Iris pigment epithelial cell (primary cell): ENCODE measurements at regions not wholly inside any gene's neighbourhood (a gene's known extent, or its start where the extent isn't known, plus 50 kb on each side); places are given as distances from the start of the nearest gene placed in this dataset.
"Not testable (repeated sequence)": the region's sequence is repeated elsewhere in the genome, so short reads cannot be mapped to it uniquely, and the experiment has no call there.

Source experiments
- DNase-seq: peaks from one replicate; pipeline ENCODE4 v3.0.0-alpha.2; 2011; ENCODE audit warnings: low read depth

DNA sequence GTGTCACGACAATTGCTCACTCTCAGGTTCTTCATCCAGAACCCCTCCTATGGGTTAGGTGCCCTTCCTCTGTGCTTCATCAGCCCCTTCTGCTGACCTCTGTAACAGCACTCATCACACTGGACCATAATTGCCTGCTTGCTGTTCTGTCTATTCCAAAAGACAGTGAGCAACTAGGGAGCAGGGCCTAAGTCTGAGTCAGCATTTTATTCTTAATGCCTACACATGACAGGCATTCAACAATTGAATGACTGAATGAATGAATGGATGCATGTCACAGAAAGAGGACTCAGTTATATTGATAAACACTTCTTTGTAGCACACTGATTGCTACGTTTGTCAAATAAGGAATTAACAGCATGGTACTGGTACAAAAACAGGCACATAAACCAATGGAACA is 317.0 kb downstream of the ZIC3 start:
- DNase-seq: no peak

DNA sequence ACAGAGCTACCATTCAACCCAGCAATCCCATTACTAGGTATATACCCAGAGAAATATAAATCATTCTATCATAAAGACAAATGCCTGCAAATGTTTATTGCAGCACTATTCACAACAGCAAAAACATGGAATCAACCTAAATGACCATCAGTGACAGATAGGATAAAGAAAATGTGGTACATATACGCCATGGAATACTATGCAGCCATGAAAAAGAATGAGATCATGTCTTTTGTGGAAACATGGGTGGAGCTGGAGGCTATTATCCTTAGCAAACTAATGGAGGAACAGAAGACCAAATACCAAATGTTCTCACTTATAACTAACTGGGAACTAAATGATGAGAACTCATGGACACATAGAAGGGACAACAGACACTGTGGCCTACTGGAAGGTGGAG is 318.9 kb downstream of the ZIC3 start:
- DNase-seq: not testable (repeated sequence)

DNA sequence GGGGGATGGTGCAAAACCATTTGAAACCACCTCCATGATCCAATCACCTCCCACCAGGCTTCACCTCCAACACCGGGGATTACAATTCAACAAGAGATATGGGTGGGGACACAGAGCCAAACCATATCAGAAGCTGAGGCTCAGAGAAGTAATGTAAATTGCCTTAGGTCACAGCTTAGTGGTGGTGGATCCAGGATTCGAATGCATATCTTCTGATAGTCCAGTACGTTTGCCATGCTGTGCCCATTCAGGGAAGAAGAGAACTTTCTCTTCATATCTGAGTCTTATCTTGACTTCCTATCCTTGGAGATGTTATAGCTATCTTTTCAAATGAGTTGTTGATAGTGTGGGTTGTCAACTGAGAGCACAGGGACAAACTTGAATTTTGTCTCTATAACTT is 325.5 kb downstream of the ZIC3 start:
- DNase-seq: no peak

DNA sequence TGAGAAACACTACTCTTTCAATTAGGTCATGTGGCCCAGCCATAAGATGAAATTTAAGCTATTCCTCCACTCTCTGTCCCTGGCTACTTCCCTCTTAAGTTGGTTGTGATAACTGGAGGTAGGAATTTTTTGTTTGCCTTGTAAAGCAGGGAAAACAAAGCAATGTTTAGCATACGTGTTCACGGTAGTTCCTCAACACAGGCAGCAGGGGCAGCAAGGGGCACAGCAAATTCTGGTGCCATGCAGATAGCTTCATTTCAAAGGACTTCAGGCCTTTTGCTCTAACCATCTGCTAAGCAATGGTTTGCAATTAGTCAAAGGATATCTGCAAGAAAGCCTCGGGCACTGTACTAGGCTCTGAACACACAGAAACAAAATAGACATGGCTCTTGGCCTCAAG is 330.2 kb downstream of the ZIC3 start:
- DNase-seq: no peak

DNA sequence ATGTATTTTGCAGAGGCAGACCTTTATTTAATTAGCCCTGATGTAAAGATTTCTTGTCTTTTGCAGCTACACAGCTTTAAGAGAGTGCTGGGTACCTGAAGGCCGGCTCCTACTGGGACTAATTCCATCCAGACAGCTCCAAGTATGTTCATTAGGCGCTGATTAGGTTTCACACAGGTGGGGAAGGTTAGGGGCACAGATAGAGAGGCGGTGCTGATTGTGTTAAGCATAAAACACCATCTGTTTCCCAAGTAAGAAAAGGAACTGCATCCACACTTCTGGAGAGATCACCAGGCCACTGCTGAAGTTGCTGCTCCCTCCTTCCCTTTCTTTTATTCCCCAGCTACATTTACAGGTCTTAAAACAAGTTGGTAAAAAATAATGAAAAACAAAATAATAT is 349.5 kb downstream of the ZIC3 start:
- DNase-seq: no peak

DNA sequence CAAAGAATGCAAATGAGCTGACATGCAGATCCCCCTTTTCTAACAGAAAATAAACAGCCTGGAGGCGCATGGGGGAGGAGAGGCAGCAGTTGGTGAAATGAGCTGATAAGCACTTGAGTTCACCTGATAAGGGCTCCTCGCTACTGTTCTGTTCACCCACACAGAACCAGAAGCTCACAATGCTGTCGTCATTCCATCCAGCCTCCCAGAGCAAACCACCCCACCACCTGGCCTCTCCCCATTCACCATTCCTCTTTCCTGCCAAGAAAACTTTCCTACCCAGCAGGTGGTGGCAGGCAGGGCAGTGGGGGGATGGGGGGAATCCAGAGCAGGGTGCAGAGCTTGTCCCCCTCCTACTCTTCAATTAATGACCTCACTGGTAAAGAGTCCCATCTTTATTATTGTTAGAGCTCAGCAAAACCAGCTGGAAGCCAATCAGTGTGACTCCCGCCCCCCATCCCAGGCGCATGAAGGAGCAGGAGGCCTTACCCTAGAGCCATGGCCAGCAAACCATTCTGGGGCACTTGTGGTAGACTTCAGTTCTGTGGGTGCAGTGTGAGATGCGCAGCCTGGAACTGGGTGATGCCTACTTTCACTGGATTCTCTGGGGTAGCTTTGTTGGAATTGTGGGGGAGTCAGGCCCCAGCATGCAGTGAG is 350.3 kb downstream of the ZIC3 start:
- no peak for DNase-seq

DNA sequence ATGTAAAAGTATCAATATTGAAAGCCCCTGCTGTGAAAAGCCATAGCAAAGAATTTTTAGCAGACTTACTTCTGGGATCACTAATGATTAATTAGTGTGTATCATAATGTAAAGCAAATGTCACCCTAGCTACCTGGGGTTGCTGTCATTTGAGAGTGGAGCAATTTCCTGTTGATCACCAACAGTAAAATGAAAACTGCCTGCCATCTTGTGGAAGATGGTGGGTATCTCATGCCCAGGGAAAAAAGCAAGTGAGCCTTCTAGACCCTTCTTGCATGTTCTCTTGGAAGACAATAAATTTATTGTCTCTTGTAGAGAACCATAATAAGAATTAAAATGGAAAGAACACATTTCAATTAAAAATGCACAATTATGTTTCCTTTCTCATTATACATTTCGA is 360.2 kb downstream of the ZIC3 start:
- no peak for DNase-seq

DNA sequence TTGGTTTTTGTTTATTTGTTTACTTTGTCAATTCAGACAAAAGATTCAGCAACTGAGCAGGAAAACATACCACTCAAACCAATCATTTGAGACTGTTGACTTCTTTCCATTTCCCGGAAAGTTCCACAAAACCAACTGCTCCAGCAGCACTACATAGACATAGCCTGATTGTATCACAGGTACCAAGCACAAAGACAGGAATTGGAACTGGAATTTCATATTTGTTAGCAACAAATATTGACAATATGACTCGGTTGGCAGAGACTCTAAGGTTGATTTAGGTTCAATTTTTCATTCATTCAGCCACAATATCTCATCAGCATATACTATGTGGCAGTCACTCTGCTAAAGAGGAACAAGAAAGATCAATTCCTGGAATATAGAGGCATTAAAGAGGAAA is 364.0 kb downstream of the ZIC3 start:
- no peak for DNase-seq

DNA sequence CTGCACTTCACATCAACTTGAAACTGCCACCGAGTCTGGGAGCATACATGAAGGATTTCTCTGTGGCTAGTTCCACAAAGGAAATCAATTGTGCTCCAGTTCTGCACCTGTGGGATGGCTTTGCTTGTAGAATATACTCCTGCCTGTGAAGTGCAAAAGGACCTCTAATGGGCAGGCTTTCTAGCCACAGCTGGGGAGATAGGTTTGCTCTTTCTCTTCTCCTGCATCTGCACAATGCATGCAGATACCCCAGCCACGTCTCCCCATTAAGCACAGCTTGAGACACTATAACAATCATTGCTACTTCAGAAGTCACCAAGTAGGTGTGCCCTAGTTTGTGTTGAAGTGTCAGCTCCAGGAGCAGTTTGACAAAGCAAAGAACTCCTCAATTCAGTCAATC is 364.6 kb downstream of the ZIC3 start:
- DNase-seq: no peak

DNA sequence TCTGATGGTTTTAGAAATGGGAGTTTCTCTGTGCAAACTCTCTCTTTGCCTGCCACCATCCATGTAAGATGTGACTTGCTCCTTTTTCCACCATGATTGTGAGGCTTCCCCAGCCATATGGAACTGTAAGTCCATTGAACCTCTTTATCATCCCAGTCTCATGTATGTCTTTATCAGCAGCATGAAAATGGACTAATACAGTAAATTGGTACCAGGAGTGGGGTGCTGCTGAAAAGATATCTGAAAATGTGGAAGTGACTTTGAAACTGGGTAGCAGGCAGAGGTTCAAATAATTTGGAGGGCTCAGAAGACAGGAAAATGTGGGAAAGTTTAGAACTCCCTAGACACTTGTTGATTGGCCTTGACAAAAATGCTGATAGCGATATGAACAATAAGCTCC is 368.3 kb downstream of the ZIC3 start:
- not testable (repeated sequence) for DNase-seq

DNA sequence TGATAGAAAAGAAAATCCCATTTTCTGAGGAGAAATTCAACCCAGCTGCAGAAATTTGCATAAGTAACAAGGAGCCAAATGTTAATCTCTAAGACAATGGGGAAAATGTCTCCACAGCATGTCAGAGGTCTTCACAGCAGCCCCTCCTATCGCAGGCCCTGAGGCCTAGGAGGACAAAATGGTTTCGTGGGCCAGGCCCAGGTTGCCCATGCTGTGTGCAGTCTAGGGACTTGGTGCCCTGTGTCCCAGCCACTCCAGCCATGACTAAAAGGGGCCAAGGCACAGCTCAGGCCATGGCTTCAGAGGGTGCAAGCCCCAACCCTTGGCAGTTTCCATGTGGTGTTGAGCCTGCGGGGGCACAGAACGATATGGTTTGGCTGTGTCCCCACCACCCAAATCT is 369.0 kb downstream of the ZIC3 start:
- not testable (repeated sequence) for DNase-seq

DNA sequence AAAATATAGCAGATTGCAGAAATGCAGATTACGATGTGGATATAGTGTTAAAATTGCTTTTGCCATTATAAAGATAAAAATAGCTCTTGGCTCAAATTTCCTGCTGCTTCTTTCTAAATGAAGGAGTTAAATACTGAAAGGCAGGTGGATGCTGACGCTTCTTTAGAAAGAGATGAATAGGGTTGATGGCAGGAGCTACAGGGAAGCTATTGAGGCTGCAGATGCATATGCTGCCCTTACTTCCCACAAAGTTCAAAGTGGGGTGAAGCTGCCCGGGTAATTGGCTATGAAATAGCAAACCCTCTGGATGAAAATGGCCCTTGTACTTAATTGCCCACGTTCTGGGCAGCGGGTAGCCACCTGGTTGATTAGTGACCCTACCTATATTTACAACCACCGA is 379.5 kb downstream of the ZIC3 start:
- no peak for DNase-seq

DNA sequence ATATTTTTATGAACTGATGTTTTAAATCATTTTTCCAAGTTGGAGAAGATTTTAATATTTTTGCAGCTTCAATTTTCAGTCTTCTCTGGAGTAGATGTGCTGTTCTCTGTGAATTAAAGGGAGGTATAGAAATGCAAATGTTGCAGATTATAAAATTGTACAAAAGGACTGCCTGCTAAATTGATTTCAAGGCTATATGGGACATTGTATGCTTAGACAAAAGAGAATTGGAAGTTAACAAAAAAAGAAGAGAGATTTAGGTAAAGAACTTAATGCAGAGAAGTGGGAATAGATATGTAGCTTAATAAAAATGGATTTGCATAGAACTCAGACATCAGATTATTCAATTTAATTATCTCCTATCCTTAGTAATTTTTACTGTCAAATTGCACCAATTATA is 403.3 kb downstream of the ZIC3 start:
- DNase-seq: no peak

DNA sequence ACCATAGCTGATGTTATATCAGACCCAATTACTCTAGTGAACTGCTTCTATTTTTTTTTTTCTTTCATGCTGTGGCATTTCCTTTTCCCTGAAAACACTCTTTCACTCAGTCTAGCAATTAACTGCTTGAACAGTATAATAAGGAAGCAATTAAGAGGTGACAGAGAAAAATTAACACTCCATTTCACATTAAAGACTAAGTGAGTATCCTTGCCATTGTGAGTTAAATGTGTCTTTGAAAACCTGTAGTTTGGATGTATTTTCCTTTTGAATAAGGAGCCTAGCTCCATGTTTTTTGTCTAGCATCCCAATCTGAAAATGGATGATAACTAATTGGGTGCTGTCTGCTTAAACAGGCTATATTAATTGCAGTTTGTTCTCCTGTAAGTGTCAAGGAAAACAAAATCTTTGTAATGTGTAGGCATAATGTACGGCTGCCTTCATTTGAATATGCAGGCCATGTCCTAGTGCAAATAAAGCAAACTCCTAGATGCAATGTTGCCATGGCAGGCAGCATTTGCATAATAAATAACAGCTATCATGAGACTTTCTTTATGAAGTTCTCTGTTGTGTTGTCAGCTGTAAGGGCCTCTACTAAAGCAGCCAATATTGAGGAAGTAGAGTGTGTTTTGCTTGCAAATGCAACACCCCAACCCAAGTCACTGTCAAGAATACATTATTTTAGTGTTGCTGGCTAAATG is 416.7 kb downstream of the ZIC3 start:
- DNase-seq: no peak

DNA sequence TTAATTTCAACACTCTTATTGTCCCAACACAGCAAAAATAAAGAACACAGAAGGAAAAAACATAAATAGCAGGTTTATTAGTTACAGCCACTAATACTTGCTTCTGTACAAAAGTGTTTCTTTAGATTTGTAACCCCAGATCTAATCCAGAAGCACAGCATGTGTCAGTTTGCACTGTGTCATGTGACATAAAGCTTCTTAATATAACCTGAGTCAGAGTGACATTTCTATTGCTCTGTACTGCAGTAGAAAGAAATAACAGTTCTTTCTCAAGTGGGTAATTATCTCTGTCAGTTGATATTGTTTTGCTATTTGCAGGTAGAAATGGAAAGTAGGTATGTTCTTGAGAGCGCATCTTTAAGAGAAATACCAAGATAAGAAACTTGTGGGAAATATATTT is 422.5 kb downstream of the ZIC3 start:
- DNase-seq: no peak

DNA sequence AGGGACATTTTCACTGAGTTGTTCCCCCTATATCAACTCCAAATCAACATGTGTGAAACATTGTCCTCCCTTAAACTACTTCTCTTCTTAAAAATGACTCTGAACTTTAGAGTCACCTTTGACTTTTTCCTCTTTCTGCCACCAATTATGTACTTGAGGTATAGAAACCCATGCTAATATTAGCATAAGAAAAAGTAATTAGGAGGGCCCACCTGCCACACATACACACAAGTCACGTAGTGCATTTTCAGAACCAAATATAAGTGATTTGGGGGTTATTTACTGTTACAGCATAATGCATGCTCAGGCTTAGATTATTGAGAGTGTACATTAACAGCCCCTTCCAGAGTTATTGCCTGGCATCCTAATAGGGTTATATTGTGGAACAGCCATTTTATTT is 432.7 kb downstream of the ZIC3 start:
- DNase-seq: no peak

DNA sequence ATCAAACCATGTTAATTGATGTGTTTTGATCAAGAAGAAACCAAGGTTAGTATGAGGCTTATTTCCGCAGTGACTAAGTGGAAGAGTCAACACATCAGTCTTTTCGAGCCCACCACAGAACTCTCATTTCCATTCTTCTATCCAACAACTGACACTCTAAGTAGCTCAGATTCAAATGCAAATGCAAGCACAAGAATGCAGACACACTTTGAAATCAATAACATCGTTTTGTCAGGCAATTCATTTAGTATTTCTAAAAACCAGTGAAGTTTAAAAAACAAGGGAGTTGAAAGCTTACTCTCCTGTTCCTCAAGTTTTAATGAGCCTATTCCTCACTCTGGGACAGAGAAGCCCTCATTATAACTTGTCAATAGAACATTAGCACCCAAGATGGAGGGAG is 433.1 kb downstream of the ZIC3 start:
- no peak for DNase-seq

DNA sequence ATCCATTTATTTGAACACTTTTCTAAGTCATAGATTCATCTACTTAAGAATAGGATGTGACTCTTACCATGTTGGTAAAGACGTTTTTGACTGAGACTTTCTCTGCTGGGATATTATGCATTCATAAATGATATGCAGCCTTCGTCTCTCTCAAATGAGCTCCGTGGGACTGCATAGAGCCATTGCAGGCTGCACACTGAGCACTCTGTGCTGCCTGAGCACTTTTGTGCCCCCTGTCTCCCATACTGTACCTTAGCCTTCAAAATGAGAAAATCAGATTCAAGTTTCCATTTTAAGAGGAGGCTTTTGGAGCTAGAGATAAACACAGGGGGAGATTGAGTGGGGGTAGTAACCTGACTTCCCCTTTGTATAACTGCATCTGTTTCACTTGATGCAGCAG is 433.6 kb downstream of the ZIC3 start:
- DNase-seq: no peak

DNA sequence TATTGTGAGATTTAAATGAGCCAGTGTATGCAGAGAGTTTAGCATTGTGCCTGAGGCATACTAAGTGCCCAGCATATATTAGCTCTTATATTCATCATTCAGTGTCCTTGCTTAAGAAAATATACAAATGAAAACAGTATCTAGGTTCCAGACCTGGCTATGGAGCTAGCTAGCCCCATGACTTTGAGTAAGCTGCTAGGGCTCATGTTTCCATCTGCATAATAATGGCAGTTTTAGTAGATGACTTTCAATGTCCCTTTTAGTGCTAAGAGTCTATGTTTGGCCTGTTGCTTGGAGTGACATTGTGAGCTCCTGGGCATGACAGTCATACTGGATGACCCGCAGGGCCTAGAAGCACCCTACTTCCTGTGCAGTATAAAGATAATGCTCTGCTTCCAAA is 435.3 kb downstream of the ZIC3 start:
- no peak for DNase-seq

DNA sequence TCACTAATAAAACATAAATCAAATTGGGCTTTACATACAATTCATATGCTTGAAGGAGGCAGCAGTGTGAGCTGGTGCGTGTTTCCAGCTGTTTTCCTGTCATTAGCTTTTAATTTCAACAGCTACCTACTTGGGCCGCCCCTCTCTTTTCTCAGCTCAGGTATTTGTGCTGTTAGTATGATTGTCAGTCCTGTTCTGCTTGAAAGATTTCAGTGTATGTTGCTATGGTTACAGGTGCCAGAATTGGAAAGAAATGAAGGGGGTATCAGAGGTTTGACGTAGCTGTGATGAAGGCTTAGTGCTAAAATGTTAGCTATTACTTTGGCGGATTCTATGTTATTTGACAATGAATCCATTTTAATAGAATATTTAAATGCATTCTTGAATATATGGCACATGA is 440.3 kb downstream of the ZIC3 start:
- DNase-seq: no peak

DNA sequence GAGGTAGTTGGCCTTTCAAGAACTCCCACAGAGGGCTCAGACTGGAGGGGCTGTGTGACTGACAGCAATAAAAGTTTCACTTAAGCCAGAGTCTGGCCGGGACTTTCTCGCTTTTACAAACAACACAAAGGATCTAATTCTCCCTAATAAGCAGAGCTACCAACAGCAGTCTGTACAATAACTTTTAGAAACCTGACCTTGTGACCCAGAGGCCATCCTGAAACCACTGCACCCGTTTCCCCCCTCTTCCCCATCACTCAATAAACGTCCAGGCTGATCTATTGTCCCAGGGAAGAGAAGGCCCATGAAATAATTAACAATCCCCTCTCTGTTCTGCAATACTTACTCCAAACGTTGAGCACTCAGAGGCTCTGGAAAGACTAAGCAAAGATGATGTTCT is 442.4 kb downstream of the ZIC3 start:
- no peak for DNase-seq

DNA sequence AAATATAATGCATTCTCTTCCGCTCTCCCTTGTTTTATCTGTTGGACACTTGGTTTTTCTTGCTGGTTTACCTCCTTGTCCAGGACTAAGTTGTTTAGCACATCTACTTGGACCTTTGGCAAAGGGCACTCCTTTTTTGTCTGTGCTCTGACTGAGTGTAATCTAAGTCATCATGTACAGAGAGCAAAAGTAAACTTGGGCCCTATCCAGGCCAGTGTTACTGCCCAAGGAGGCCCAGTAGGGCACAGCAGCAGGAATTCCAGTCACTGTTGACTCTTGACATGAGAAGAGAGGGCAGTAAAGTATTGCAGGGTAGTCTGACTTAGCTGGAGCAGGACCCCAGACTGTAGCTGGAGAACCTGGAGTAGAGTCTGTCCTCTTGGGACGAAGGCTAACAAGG is 445.5 kb downstream of the ZIC3 start:
- DNase-seq: no peak

DNA sequence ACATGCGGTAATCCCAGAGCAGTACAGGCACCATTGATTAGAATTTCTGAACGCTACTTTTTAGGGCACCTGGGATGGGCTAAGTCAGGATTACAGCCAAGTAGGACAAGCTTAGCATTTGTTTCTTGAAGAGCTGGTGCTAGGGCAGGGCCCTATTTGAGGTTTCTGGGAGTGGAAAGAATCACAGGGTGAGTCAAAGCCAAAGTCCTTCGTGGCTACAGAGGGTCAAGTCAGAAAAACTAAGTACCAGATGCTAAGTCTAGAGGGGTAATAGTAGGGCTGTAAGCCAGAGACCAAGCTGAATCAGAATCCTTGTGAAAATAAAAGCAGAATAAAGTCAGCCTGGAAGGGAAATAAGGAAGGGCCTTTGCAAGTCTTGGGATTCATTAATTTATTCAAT is 448.6 kb downstream of the ZIC3 start:
- no peak for DNase-seq

DNA sequence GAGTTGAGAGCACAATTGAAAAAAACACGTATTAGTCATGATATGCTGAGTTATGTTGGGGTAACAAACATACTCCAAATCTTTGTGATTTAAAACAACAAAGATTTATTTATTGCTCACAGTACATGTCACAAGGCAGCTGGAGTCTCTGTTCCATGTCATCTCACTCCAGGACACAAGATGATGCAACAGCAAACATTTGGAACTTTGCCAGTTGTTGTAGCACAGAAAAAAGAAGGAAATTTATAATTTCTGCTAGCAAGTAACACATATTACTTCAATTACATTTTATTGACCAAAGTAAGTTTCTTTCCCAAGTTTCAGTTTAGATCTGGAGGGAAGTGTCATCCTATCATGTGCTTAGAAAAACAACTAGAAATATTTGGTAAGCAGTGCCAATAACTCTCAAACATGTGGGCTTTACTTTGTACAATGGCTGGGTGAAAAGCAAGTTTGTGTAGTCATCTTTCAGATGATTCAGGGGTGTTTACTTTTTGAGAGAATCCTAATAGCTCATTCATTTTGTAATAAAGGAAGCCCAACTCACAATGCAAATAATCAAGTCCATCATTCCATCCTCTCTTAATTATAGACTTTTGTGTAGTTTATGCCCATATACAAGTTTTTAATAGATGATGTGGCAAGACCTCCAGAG is 452.3 kb downstream of the ZIC3 start:
- no peak for DNase-seq
